H1 (cell line): ENCODE measurements at regions not wholly inside any gene's neighbourhood (a gene's known extent, or its start where the extent isn't known, plus 50 kb on each side); places are given as distances from the start of the nearest gene placed in this dataset.

Experiments
- CTCF ChIA-PET: fragments of 300-600 bp; sonication (Branson Sonifier 250); formaldehyde crosslinking; loops from one replicate; lab custom pipeline; 2021; ENCODE audit not compliant: partially characterized antibody; lab: Charles Lee
- POLR2A ChIA-PET: fragments of 300-600 bp; sonication (Branson Sonifier 250); formaldehyde crosslinking; loops from one replicate; lab custom pipeline; 2021; ENCODE audit warnings: inconsistent platforms; ENCODE audit not compliant: partially characterized antibody; lab: Charles Lee
- DNase-seq, 2 experiments: peaks; one replicate each; pipeline versions ENCODE4 v3.0.0 to v3.0.0-alpha.2; 2010 to 2022; ENCODE audit warnings: low spot score in 2 of 2, low read depth in 1 of 2, mixed read lengths in 1 of 2
- FAIRE-seq: peaks from 2 replicates; lab custom pipeline; 2011; peaks lifted over from hg19 to GRCh38; lab: Jason Lieb, UNC
- H2AFZ ChIP-seq: 2 replicates; pipeline ENCODE4 v1.8.1; 2012; ENCODE audit warnings: low read length, inconsistent platforms
- H2AK5ac ChIP-seq: 2 replicates; pipeline ENCODE4 v1.6.1; 2013; ENCODE audit warnings: low read depth, low read length
- H2BK120ac ChIP-seq: replicated peaks from 2 replicates; pipeline ENCODE3; 2013; ENCODE audit warnings: low read depth, low read length, inconsistent platforms
- H2BK12ac ChIP-seq: 2 replicates; pipeline ENCODE4 v1.6.1; 2013; ENCODE audit warnings: low read depth, low read length
- H2BK15ac ChIP-seq: 2 replicates; pipeline ENCODE4 v1.6.1; 2013; ENCODE audit warnings: low read length
- H2BK20ac ChIP-seq: 2 replicates; pipeline ENCODE4 v1.6.1; 2013; ENCODE audit warnings: low read length
- H2BK5ac ChIP-seq: 2 replicates; pipeline ENCODE4 v1.6.1; 2013; ENCODE audit warnings: low read depth, low read length
- H3K14ac ChIP-seq: 2 replicates; pipeline ENCODE4 v1.6.1; 2013; ENCODE audit warnings: inconsistent platforms; ENCODE audit not compliant: insufficient read length
- H3K18ac ChIP-seq: 2 replicates; pipeline ENCODE4 v1.6.1; 2013; ENCODE audit warnings: low read length; ENCODE audit errors: extremely low read depth
- H3K23ac ChIP-seq: 2 replicates; pipeline ENCODE4 v1.6.1; 2013; ENCODE audit warnings: inconsistent platforms; ENCODE audit not compliant: insufficient read length
- H3K23me2 ChIP-seq: 2 replicates; pipeline ENCODE4 v1.6.1; 2013; ENCODE audit warnings: low read depth, low read length
- H3K27ac ChIP-seq: 2 replicates; pipeline ENCODE4 v1.6.1; 2011; ENCODE audit warnings: low read depth, low read length, inconsistent platforms
- H3K27me3 ChIP-seq, 4 experiments: replicated peaks in 1 of 4; 1 replicate in 1 of 4; 2 replicates in 3 of 4; pipeline versions ENCODE4 v1.6.1 to v1.8.1; 2011 to 2013; ENCODE audit warnings: low read length in 3 of 4, mild to moderate bottlenecking in 3 of 4, inconsistent platforms in 2 of 4, mixed read lengths in 2 of 4, moderate library complexity in 1 of 4; ENCODE audit not compliant: control insufficient read depth in 3 of 4, insufficient read depth in 3 of 4; ENCODE audit errors: extremely low read depth in 1 of 4
- H3K36me3 ChIP-seq, 4 experiments: 2 replicates each; pipeline versions ENCODE4 v1.6.1 to v1.8.1; 2011 to 2013; ENCODE audit warnings: mild to moderate bottlenecking in 4 of 4, low read length in 3 of 4, moderate library complexity in 2 of 4, control low read depth in 1 of 4, inconsistent platforms in 1 of 4; ENCODE audit not compliant: insufficient read depth in 4 of 4, control insufficient read depth in 2 of 4
- H3K4ac ChIP-seq: replicated peaks from 2 replicates; pipeline ENCODE3; 2013; ENCODE audit warnings: low read length, low read depth, mixed read lengths, inconsistent platforms; ENCODE audit not compliant: insufficient read length
- H3K4me1 ChIP-seq, 4 experiments: replicated peaks in 1 of 4; 1 replicate in 1 of 4; 2 replicates in 3 of 4; pipeline versions ENCODE4 v1.6.1 to v1.8.1; 2011 to 2013; ENCODE audit warnings: low read length in 3 of 4, inconsistent platforms in 2 of 4, mixed read lengths in 1 of 4; ENCODE audit not compliant: insufficient read depth in 4 of 4, control insufficient read depth in 3 of 4
- H3K4me2 ChIP-seq, 2 experiments: 2 replicates each; pipeline versions ENCODE4 v1.6.1 to v1.8.1; 2011 to 2013; ENCODE audit warnings: low read depth in 2 of 2, low read length in 2 of 2, control low read depth in 1 of 2, inconsistent platforms in 1 of 2, mild to moderate bottlenecking in 1 of 2; ENCODE audit not compliant: insufficient read depth in 1 of 2
- H3K4me3 ChIP-seq, 4 experiments: fragments of 200-600, 300-600 bp in 1 of 4; sonication (generic), shearing (Covaris generic), sonication (Bioruptor Twin) in 1 of 4; 2 replicates each; pipeline versions ENCODE4 v1.5.1 to v1.8.1; 2011 to 2016; ENCODE audit warnings: low read length in 4 of 4, low read depth in 3 of 4, control low read depth in 2 of 4, inconsistent platforms in 2 of 4, mild to moderate bottlenecking in 2 of 4, mixed read lengths in 1 of 4, moderate library complexity in 1 of 4; ENCODE audit not compliant: insufficient read depth in 2 of 4; ENCODE audit errors: extremely low read depth in 1 of 4
- H3K56ac ChIP-seq: replicated peaks from 2 replicates; pipeline ENCODE3; 2013; ENCODE audit warnings: low read depth, mild to moderate bottlenecking, mixed read lengths, low read length, inconsistent platforms; ENCODE audit not compliant: insufficient read length
- H3K79me1 ChIP-seq: 2 replicates; pipeline ENCODE4 v1.6.1; 2013; ENCODE audit warnings: low read depth, low read length, control low read depth
- H3K79me2 ChIP-seq, 2 experiments: 2 replicates each; pipeline versions ENCODE4 v1.6.1 to v1.8.1; 2012 to 2013; ENCODE audit warnings: low read length in 2 of 2, mild to moderate bottlenecking in 2 of 2, inconsistent platforms in 1 of 2; ENCODE audit not compliant: insufficient read depth in 2 of 2, control insufficient read depth in 1 of 2
- H3K9ac ChIP-seq, 4 experiments: replicated peaks in 1 of 4; 1 replicate in 1 of 4; 2 replicates in 3 of 4; pipeline versions ENCODE4 v1.6.1 to v1.8.1; 2011 to 2013; ENCODE audit warnings: low read depth in 3 of 4, low read length in 3 of 4, control low read depth in 2 of 4, mild to moderate bottlenecking in 2 of 4, moderate library complexity in 2 of 4, inconsistent platforms in 1 of 4; ENCODE audit errors: extremely low read depth in 1 of 4
- H3K9me3 ChIP-seq, 2 experiments: 2 replicates each; pipeline versions ENCODE4 v1.6.1 to v1.8.1; 2012 to 2013; ENCODE audit warnings: mild to moderate bottlenecking in 2 of 2, moderate library complexity in 2 of 2, control low read depth in 1 of 2, inconsistent platforms in 1 of 2, low read depth in 1 of 2, low read length in 1 of 2, mixed read lengths in 1 of 2; ENCODE audit not compliant: insufficient read depth in 2 of 2
- H4K20me1 ChIP-seq, 2 experiments: replicated peaks in 1 of 2; 2 replicates each; pipeline versions ENCODE3 to v1.8.1; 2011 to 2013; ENCODE audit warnings: inconsistent platforms in 2 of 2, low read length in 2 of 2, mild to moderate bottlenecking in 1 of 2; ENCODE audit not compliant: insufficient read depth in 2 of 2, control insufficient read depth in 1 of 2
- H4K5ac ChIP-seq: 2 replicates; pipeline ENCODE4 v1.6.1; 2013; ENCODE audit warnings: low read length, low read depth, mixed read lengths, inconsistent platforms; ENCODE audit not compliant: insufficient read length
- H4K8ac ChIP-seq: 2 replicates; pipeline ENCODE4 v1.8.0; 2013; ENCODE audit warnings: mild to moderate bottlenecking, moderate library complexity, low read length, inconsistent platforms; ENCODE audit not compliant: insufficient read depth; ENCODE audit errors: extremely low read depth
- H4K91ac ChIP-seq: replicated peaks from 2 replicates; pipeline ENCODE3; 2013; ENCODE audit warnings: low read length, mixed read lengths, inconsistent platforms; ENCODE audit not compliant: insufficient read length
- BCL11A ChIP-seq, 2 experiments: IDR thresholded peaks; one replicate each; pipeline ENCODE4 v1.6.1; 2011; ENCODE audit warnings: low read depth in 2 of 2, low read length in 2 of 2, mild to moderate bottlenecking in 2 of 2
- POLR2A ChIP-seq, 2 experiments: IDR thresholded peaks; 1 replicate in 1 of 2; 2 replicates in 1 of 2; pipeline ENCODE4 v1.6.1; 2011; ENCODE audit warnings: low read depth in 2 of 2, low read length in 2 of 2, mild to moderate bottlenecking in 2 of 2; ENCODE audit errors: control extremely low read depth in 1 of 2
- SP1 ChIP-seq: IDR thresholded peaks from 2 replicates; pipeline ENCODE4 v1.6.1; 2011; ENCODE audit warnings: low read depth, low read length
- SP2 ChIP-seq: IDR thresholded peaks from 2 replicates; pipeline ENCODE4 v1.6.1; 2012; ENCODE audit warnings: mild to moderate bottlenecking, low read length, inconsistent platforms
- WGBS, 2 experiments: shearing (Covaris generic) in 1 of 2; methylation state at CpG; one replicate each; pipeline versions ENCODE4 v1.1.6 to v1.1.7; 2013 to 2015; ENCODE audit warnings: low lambda C conversion rate in 2 of 2, mixed read lengths in 2 of 2, inconsistent platforms in 1 of 2, low coverage in 1 of 2, missing lambda C conversion rate in 1 of 2; ENCODE audit not compliant: insufficient replicate concordance in 2 of 2, insufficient coverage in 1 of 2, insufficient read length in 1 of 2; ENCODE audit errors: extremely low coverage in 1 of 2, missing lambda C conversion rate in 1 of 2; 5-methylcytosine and 5-hydroxymethylcytosine counted together

DNA sequence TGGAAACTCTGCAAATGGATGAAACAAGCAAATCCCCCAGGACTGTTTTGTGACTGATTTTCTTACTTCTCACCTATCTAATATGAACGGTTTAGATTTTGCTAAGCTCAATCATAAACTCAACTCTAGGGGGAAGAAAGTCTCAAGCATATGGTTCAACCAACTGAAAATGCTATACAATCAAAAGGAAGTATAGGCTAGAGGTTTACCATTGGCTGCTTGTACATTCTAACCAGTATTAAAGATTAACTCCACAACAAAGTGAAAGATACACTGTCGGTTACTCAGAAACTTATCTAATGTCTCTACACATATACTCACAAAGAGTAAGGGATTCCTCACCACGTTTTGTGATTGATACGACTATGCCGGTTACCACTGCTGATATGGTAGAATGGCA, 281.8 kb upstream of the SOX5 start:
- H2BK120ac ChIP-seq = no peak overlapping the region
- no peak overlapping the region for H3K56ac ChIP-seq
- POLR2A ChIA-PET = no interaction called here
- no peak overlapping the region for H4K91ac ChIP-seq
- no peak overlapping the region for H2AFZ ChIP-seq
- H3K14ac ChIP-seq = no peak overlapping the region
- no peak overlapping the region for H2BK15ac ChIP-seq
- FAIRE-seq (no peak), DNase-seq (no peak)
- no peak overlapping the region for H4K5ac ChIP-seq
- peaks cover 0 to 8% (median 4%) of the 10 kb centered on the region in 4 experiments; a peak in 3 of 7 replicates for H3K4me1 ChIP-seq
- no peaks in the 10 kb centered on the region for H3K79me1 ChIP-seq
- no peak overlapping the region for H2BK5ac ChIP-seq
- no peak overlapping the region for H3K4ac ChIP-seq
- H4K8ac ChIP-seq = no peak overlapping the region
- H3K23me2 ChIP-seq = no peaks in the 10 kb centered on the region
- H3K23ac ChIP-seq = no peak overlapping the region
- no peaks in the 10 kb centered on the region for H4K20me1 ChIP-seq
- no peaks in the 10 kb centered on the region for H3K9me3 ChIP-seq
- H2AK5ac ChIP-seq = no peak overlapping the region
- no peak overlapping the region for H3K9ac ChIP-seq
- TF ChIP-seq BCL11A (IDR thresholded peaks at IDR 0.05; ENCODE audit: low read depth in 2 of 2, low read length in 2 of 2) (no peak), POLR2A (IDR thresholded peaks at IDR 0.05; ENCODE audit: control extremely low read depth in 1 of 2, low read depth in 2 of 2, low read length in 2 of 2) (no peak), SP2 (no peak), SP1 (no peak)
- H2BK20ac ChIP-seq = no peak overlapping the region
- H3K4me3 ChIP-seq = no peak overlapping the region
- CTCF ChIA-PET = no interaction called here
- H3K36me3 ChIP-seq = no peaks in the 10 kb centered on the region
- no peak overlapping the region for H2BK12ac ChIP-seq
- H3K27me3 ChIP-seq = no peaks in the 10 kb centered on the region
- H3K18ac ChIP-seq = no peak overlapping the region
- no peaks in the 10 kb centered on the region for H3K79me2 ChIP-seq
- H3K4me2 ChIP-seq = no peak overlapping the region
- no peak overlapping the region for H3K27ac ChIP-seq
- 94% methylated on average over 5 of the region's 5 CpGs; no CpG with 5 or more reads in 1 of the 2 experiments for WGBS, 2 experiments
